GM20000 (cell line): ENCODE measurements at regions not wholly inside any gene's neighbourhood (a gene's known extent, or its start where the extent isn't known, plus 50 kb on each side); places are given as distances from the start of the nearest gene placed in this dataset.
"Not testable (repeated sequence)": the region's sequence is repeated elsewhere in the genome, so short reads cannot be mapped to it uniquely, and the experiment has no call there.

Experiments used
- DNase-seq: peaks from one replicate; pipeline ENCODE4 v3.0.0; 2012; ENCODE audit warnings: low spot score
- CTCF ChIP-seq: IDR thresholded peaks from 2 replicates; pipeline ENCODE4 v1.5.1; 2012; ENCODE audit warnings: mild to moderate bottlenecking, control low read depth; ENCODE audit errors: extremely low read depth, missing control alignments

- DNase-seq: no peak
- no peak for TF ChIP-seq CTCF
Observed at GRCh38 chr6:27136978-27137814, 110.3 kb upstream of the PRSS16 start.

- no peak for TF ChIP-seq CTCF
- DNase-seq: no peak
Observed at GRCh38 chr6:27138406-27138805, 109.1 kb upstream of the PRSS16 start.

DNA sequence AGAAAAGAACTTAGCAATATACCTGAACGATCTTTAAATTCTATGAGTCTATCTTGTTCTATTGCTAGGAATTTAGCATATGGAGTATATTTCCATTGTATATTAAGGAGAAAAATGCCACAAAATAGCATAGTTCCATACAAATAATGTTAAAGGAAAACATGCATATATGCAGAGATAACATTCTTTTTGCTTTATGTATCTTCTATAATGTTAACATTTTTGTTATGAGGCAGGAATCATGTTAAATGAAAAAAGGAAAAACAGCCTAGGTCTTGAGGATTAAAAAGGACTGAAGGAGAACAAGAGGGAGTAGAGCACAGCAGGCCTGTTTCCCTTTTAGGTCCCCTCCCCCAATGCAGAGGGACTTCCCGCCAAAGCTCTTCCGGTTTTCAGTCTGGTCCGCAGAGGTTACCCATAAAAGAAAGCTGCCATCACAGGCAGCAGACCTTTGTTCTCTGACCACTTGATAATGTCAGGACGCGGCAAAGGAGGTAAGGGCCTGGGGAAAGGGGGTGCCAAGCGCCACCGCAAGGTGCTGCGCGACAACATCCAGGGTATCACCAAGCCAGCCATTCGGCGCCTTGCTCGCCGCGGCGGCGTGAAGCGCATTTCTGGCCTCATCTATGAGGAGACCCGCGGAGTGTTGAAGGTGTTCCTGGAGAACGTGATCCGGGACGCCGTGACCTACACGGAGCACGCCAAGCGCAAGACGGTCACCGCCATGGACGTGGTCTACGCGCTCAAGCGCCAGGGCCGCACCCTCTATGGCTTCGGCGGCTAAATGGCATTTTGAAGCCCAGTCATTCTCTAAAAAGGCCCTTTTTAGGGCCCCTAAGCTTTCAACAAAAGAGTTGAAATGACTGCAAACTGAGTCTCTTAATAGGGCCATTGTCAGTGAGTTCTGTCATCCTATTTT is 108.4 kb upstream of the PRSS16 start:
- no peak for TF ChIP-seq CTCF
- DNase-seq: peak; percentile 51

- no peak for DNase-seq
- no peak for TF ChIP-seq CTCF
Observed at GRCh38 chr6:27139756-27140579, 107.5 kb upstream of the PRSS16 start.

DNA sequence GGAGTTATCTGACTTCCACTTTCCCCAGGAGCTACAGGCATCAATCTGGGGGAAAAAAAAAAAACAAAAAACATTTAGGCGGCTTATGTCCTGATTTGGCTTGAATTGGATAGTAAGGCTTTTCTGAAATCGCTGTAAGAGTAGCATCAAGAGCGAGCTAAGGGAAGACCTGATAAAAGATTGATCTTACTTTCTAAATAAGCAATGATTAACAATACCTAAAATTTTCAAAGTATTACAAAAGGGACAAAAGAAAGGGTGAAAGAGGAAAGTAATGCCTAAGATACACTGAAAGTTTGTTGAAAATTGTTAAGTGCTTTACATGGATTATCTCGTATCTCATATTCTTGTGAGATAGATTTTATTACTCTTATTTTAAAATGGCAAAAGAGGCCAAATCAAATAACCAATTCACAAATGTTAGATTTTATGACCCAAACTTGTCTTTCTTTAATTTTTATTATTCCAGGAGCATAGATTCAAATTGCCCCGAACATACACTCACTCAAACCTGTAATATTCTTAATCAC is 106.4 kb upstream of the PRSS16 start:
- no peak for DNase-seq
- TF ChIP-seq CTCF: no peak

GRCh38 chr6:27141529-27142015 is 105.9 kb upstream of the PRSS16 start:
- no peak for TF ChIP-seq CTCF
- DNase-seq: no peak

DNA sequence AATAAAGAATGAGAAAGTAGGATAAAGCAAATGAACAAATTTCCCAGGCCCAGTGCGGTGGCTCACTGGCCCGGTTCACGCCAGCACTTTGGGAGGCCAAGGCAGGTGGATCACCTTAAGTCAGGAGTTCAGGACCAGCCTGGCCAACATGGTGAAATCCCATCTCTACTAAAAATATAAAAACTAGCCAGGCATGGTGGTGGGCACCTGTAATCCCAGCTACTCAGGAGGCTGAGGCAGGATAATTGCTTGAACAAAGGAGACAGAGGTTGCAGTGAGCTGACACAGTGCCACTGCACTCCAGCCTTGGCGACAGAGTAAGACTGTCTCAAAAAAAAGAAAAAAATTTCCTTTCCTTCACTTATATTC is 104.5 kb upstream of the PRSS16 start:
- not testable (repeated sequence) for DNase-seq
